OCI-LY7 (cell line): ENCODE measurements at regions not wholly inside any gene's neighbourhood (a gene's known extent, or its start where the extent isn't known, plus 50 kb on each side); places are given as distances from the start of the nearest gene placed in this dataset.
A peak's percentile ranks its signal among the peaks of the same experiment; 100 is the strongest.

Source experiments
- BruUV-seq: library from RNA; stranded (reverse); fragments of 400-500 nt; replicated peaks from 2 replicates; lab custom pipeline; 2021; lab: Mats Ljungman, UMichigan
- CTCF ChIA-PET: fragments of 300-600 bp; sonication (Branson Sonifier 250); formaldehyde crosslinking; loops from one replicate; lab custom pipeline; 2022; ENCODE audit warnings: antibody characterized with exemption; ENCODE audit not compliant: unreplicated experiment; lab: Charles Lee
- POLR2A ChIA-PET: fragments of 300-600 bp; sonication (Branson Sonifier 250); formaldehyde crosslinking; loops from one replicate; lab custom pipeline; 2022; ENCODE audit warnings: antibody characterized with exemption; lab: Charles Lee
- DNase-seq: peaks from one replicate; pipeline ENCODE4 v3.0.0-alpha.2; 2015; ENCODE audit warnings: low spot score
- H2AFZ ChIP-seq: fragments of 200-600 bp; sonication (generic), shearing (Covaris generic); 2 replicates; pipeline ENCODE4 v1.6.1; 2014; ENCODE audit warnings: mild to moderate bottlenecking, antibody characterized with exemption, low read length, moderate library complexity
- H3K27ac ChIP-seq: fragments of 200-600 bp; sonication (generic); 2 replicates; pipeline ENCODE4 v1.5.1; 2014; ENCODE audit warnings: mixed run types, low read depth, mild to moderate bottlenecking, moderate library complexity, low read length, inconsistent platforms; ENCODE audit not compliant: poor library complexity, severe bottlenecking
- H3K36me3 ChIP-seq: fragments of 200-600 bp; sonication (generic); 2 replicates; pipeline ENCODE4 v1.6.1; 2014; ENCODE audit warnings: mild to moderate bottlenecking, antibody characterized with exemption, low read length, moderate library complexity, mixed read lengths; ENCODE audit not compliant: insufficient read depth
- H3K4me1 ChIP-seq: fragments of 200-600 bp; sonication (generic); 2 replicates; pipeline ENCODE4 v1.5.1; 2014; ENCODE audit warnings: mild to moderate bottlenecking, low read length; ENCODE audit not compliant: insufficient read depth, poor library complexity, severe bottlenecking
- H3K4me2 ChIP-seq: fragments of 200-600 bp; sonication (generic); 2 replicates; pipeline ENCODE4 v1.6.1; 2014; ENCODE audit warnings: mild to moderate bottlenecking, low read length
- H3K4me3 ChIP-seq: fragments of 200-600 bp; sonication (generic); 2 replicates; pipeline ENCODE4 v1.5.1; 2014; ENCODE audit warnings: mild to moderate bottlenecking, low read depth, low read length; ENCODE audit not compliant: poor library complexity, severe bottlenecking
- H3K79me2 ChIP-seq: fragments of 200-600 bp; sonication (generic); 2 replicates; pipeline ENCODE4 v1.6.1; 2016; ENCODE audit warnings: low read depth, mild to moderate bottlenecking, low read length, moderate library complexity, mixed read lengths; ENCODE audit not compliant: insufficient read depth
- H3K9me2 ChIP-seq: fragments of 200-600 bp; sonication (generic); 2 replicates; pipeline ENCODE4 v1.6.1; 2016; ENCODE audit warnings: mild to moderate bottlenecking, low read length, mixed read lengths; ENCODE audit not compliant: insufficient read depth
- H3K9me3 ChIP-seq: fragments of 200-600 bp; sonication (generic); 2 replicates; pipeline ENCODE4 v1.6.1; 2014; ENCODE audit warnings: mild to moderate bottlenecking, mixed run types, low read length, mixed read lengths
- H4K20me1 ChIP-seq: fragments of 200-600 bp; sonication (generic); 2 replicates; pipeline ENCODE4 v1.6.1; 2014; ENCODE audit warnings: mild to moderate bottlenecking, antibody characterized with exemption, low read length, moderate library complexity, mixed read lengths; ENCODE audit not compliant: insufficient read depth
- EZH2phosphoT487 ChIP-seq: fragments of 200-600 bp; sonication (generic); IDR thresholded peaks from 2 replicates; pipeline ENCODE4 v1.6.1; 2018; ENCODE audit warnings: low read depth, borderline replicate concordance, mild to moderate bottlenecking, mixed run types, antibody characterized with exemption, low read length, moderate library complexity, mixed read lengths
- intact Hi-C: fragments of 100-400 bp; cut with micrococcal nuclease; formaldehyde crosslinking; loops from one replicate; pipeline ENCODE4 v1.10.0; 2022; ENCODE audit not compliant: unreplicated experiment
- TF ChIP-seq, protein P1 (sequence below): fragments of 200-600 bp; sonication (generic); conservative IDR thresholded peaks from 2 replicates; pipeline ENCODE4 v1.5.1; 2014; ENCODE audit warnings: mild to moderate bottlenecking, antibody characterized with exemption, low read length, moderate library complexity, mixed read lengths

GRCh38 chr6:40805336-40805735 lies 218.2 kb upstream of the LRFN2 start:
- Histone ChIP-seq H4K20me1 (no peaks in the 10 kb centered on the region), H2AFZ (no peak overlapping the region), H3K79me2 (no peaks in the 10 kb centered on the region), H3K4me3 (no peak overlapping the region), H3K9me3 (no peaks in the 10 kb centered on the region), H3K9me2 (no peaks in the 10 kb centered on the region), H3K36me3 (no peaks in the 10 kb centered on the region), H3K27ac (no peak overlapping the region), H3K4me1 (no peaks in the 10 kb centered on the region), H3K4me2 (no peak overlapping the region)
- POLR2A ChIA-PET, result no interaction called here
- no TSS peak for BruUV-seq
- DNase-seq, result no peak
- CTCF ChIA-PET, result no interaction called here
- TF ChIP-seq, protein P1, sequence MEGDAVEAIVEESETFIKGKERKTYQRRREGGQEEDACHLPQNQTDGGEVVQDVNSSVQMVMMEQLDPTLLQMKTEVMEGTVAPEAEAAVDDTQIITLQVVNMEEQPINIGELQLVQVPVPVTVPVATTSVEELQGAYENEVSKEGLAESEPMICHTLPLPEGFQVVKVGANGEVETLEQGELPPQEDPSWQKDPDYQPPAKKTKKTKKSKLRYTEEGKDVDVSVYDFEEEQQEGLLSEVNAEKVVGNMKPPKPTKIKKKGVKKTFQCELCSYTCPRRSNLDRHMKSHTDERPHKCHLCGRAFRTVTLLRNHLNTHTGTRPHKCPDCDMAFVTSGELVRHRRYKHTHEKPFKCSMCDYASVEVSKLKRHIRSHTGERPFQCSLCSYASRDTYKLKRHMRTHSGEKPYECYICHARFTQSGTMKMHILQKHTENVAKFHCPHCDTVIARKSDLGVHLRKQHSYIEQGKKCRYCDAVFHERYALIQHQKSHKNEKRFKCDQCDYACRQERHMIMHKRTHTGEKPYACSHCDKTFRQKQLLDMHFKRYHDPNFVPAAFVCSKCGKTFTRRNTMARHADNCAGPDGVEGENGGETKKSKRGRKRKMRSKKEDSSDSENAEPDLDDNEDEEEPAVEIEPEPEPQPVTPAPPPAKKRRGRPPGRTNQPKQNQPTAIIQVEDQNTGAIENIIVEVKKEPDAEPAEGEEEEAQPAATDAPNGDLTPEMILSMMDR, result peak; percentile 31
- no peak for TF ChIP-seq EZH2phosphoT487
- intact Hi-C loops, result no loop called here

GRCh38 chr6:40804905-40805304 lies 217.7 kb upstream of the LRFN2 start:
- TF ChIP-seq, protein P1, result peak; percentile 70
- no peak for TF ChIP-seq EZH2phosphoT487
- no TSS peak for BruUV-seq
- CTCF ChIA-PET, result no interaction called here

GRCh38 chr6:40803897-40804702 lies 216.9 kb upstream of the LRFN2 start:
- H3K9me3 ChIP-seq, result no peaks in the 10 kb centered on the region
- no peak overlapping the region for H3K27ac ChIP-seq
- no peaks in the 10 kb centered on the region for H4K20me1 ChIP-seq
- no peak overlapping the region for H3K4me2 ChIP-seq
- H3K4me3 ChIP-seq, result no peak overlapping the region
- H2AFZ ChIP-seq, result no peak overlapping the region
- ChIA-PET POLR2A (no interaction called here), CTCF (no interaction called here)
- DNase-seq, result no peak
- H3K79me2 ChIP-seq, result no peaks in the 10 kb centered on the region
- no peaks in the 10 kb centered on the region for H3K36me3 ChIP-seq
- no TSS peak for BruUV-seq
- intact Hi-C loops, result no loop called here
- H3K4me1 ChIP-seq, result no peaks in the 10 kb centered on the region
- no peaks in the 10 kb centered on the region for H3K9me2 ChIP-seq
- no peak for TF ChIP-seq EZH2phosphoT487
- TF ChIP-seq, protein P1, result no peak

More at GRCh38 chr6:40804905-40805304, 217.7 kb upstream of the LRFN2 start:
- Histone ChIP-seq H3K4me1 (no peaks in the 10 kb centered on the region), H3K9me3 (no peaks in the 10 kb centered on the region), H3K9me2 (no peaks in the 10 kb centered on the region), H3K27ac (no peak overlapping the region), H4K20me1 (no peaks in the 10 kb centered on the region), H3K4me3 (no peak overlapping the region), H3K4me2 (no peak overlapping the region), H2AFZ (no peak overlapping the region), H3K36me3 (no peaks in the 10 kb centered on the region), H3K79me2 (no peaks in the 10 kb centered on the region)
- intact Hi-C loops, result no loop called here
- DNase-seq, result peak; percentile 5
- POLR2A ChIA-PET, result no interaction called here
